Activated T-cell treated with anti-CD3 and anti-CD28 coated beads, Interleukin-2, amount 50 U/mL, for 24 hours (primary cell): ENCODE measurements at regions not wholly inside any gene's neighbourhood (a gene's known extent, or its start where the extent isn't known, plus 50 kb on each side); places are given as distances from the start of the nearest gene placed in this dataset.

Experiments used
- DNase-seq: peaks from one replicate; pipeline ENCODE4 v3.0.0-alpha.2; 2020
- H3K27ac Mint-ChIP-seq: 2 replicates; pipeline ENCODE4 v1.8.0; 2020; ENCODE audit warnings: mild to moderate bottlenecking, mixed read lengths
- H3K27me3 Mint-ChIP-seq: 2 replicates; pipeline ENCODE4 v1.8.0; 2020; ENCODE audit warnings: mixed read lengths
- H3K36me3 Mint-ChIP-seq: 2 replicates; pipeline ENCODE4 v1.8.0; 2020; ENCODE audit warnings: low read depth, mixed read lengths
- H3K4me1 Mint-ChIP-seq: 2 replicates; pipeline ENCODE4 v1.8.0; 2020; ENCODE audit warnings: low read depth, mixed read lengths
- H3K4me3 Mint-ChIP-seq: 2 replicates; pipeline ENCODE4 v1.8.0; 2020; ENCODE audit warnings: mild to moderate bottlenecking, moderate library complexity, mixed read lengths
- H3K9me3 Mint-ChIP-seq: 2 replicates; pipeline ENCODE4 v1.8.0; 2020; ENCODE audit warnings: mixed read lengths

DNA sequence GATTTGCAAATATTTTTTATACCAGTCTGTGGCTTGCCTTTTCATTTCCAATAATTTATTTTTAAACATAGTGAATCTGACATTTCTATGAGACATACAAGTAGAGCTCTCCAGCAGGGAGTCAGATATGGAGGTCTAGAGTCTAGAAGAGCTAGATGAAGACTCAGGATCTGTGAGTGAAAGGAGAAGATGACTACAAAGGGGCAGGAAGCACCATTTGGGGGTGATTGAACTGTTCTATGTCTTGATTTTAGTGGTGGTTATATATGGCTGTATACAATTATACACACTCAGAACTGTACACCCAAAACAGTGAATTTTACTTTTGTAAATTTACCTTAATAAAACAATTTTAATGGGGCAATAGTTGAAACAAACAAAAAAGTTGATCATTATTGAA lies 127.9 kb upstream of the BACH2 start:
- no peaks in the 10 kb centered on the region for H3K27me3 Mint-ChIP-seq
- H3K27ac Mint-ChIP-seq: peak overlapping the region; percentile 98
- peak overlapping the region; percentile 1 for H3K4me3 Mint-ChIP-seq
- H3K4me1 Mint-ChIP-seq: peaks cover 42% of the 10 kb centered on the region
- peaks cover 22% of the 10 kb centered on the region for H3K9me3 Mint-ChIP-seq
- DNase-seq: no peak
- peaks cover 6% of the 10 kb centered on the region for H3K36me3 Mint-ChIP-seq

- Mint-ChIP-seq H3K36me3 (peaks cover 6% of the 10 kb centered on the region), H3K4me1 (peaks cover 39% of the 10 kb centered on the region), H3K27ac (no peak overlapping the region), H3K27me3 (no peaks in the 10 kb centered on the region), H3K9me3 (peaks cover 13% of the 10 kb centered on the region), H3K4me3 (no peak overlapping the region)
- DNase-seq: no peak
Measured at GRCh38 chr6:90421666-90422065, 125.0 kb upstream of the BACH2 start.

DNA sequence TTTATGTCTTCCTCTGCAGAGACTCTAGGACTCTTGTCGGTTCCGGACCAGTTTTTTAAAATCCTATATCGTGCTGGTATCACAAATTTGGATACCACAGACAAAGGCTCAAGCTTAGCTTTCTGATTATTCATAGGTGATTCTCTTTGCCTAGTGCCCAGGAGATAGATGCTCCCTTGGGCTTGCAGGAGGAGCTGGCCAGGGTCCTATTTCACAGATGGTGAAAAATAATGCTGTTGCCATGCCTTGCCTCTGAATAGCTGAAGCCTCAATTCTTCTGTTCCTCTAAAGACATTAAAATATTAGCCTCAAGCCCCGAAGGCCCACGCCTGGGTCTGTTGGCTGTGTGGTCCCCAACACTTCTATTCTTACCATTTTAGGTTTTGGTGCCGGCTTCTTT lies 123.9 kb upstream of the BACH2 start:
- no peak for DNase-seq
- Mint-ChIP-seq H3K36me3 (peaks cover 6% of the 10 kb centered on the region), H3K27me3 (no peaks in the 10 kb centered on the region), H3K9me3 (peaks cover 13% of the 10 kb centered on the region), H3K27ac (no peak overlapping the region), H3K4me1 (peaks cover 36% of the 10 kb centered on the region), H3K4me3 (no peak overlapping the region)

- Mint-ChIP-seq H3K9me3 (no peaks in the 10 kb centered on the region), H3K4me3 (no peak overlapping the region), H3K27ac (no peak overlapping the region), H3K4me1 (peaks cover 39% of the 10 kb centered on the region), H3K36me3 (no peaks in the 10 kb centered on the region), H3K27me3 (no peaks in the 10 kb centered on the region)
- no peak for DNase-seq
Measured at GRCh38 chr6:90417385-90417784, 120.7 kb upstream of the BACH2 start.

DNA sequence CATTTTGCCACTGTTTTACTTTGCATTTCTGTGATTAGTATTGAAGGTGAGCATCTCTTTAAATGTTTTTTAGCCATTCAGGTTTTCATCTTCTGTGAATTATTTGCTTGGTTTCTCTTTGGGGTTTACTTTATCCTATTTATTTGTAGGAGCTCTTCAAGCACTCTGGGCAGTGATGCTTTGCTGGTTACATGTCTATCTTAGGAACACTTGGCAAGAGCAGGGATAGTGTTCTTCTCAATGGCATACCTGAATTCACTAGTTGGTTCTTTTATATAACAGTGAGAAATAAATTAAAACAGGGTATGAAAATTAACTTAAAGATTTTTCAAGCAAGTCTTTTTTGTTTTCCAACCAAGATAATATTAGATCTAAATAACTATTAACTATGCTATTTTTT lies 119.7 kb upstream of the BACH2 start:
- no peak overlapping the region for H3K27ac Mint-ChIP-seq
- H3K36me3 Mint-ChIP-seq: no peaks in the 10 kb centered on the region
- H3K4me1 Mint-ChIP-seq: peaks cover 48% of the 10 kb centered on the region
- H3K4me3 Mint-ChIP-seq: no peak overlapping the region
- no peaks in the 10 kb centered on the region for H3K9me3 Mint-ChIP-seq
- no peaks in the 10 kb centered on the region for H3K27me3 Mint-ChIP-seq
- no peak for DNase-seq

GRCh38 chr6:90415178-90415577 lies 118.5 kb upstream of the BACH2 start:
- Mint-ChIP-seq H3K9me3 (no peaks in the 10 kb centered on the region), H3K27ac (peak overlapping the region; percentile 68), H3K4me3 (peak overlapping the region; percentile 9), H3K4me1 (peaks cover 57% of the 10 kb centered on the region), H3K36me3 (no peaks in the 10 kb centered on the region), H3K27me3 (no peaks in the 10 kb centered on the region)
- DNase-seq: no peak

- H3K36me3 Mint-ChIP-seq: no peaks in the 10 kb centered on the region
- no peak for DNase-seq
Measured at GRCh38 chr6:90414352-90414751, 117.7 kb upstream of the BACH2 start.

GRCh38 chr6:90413867-90414266 lies 117.2 kb upstream of the BACH2 start:
- DNase-seq: peak; percentile 78
- H3K4me1 Mint-ChIP-seq: peaks cover 69% of the 10 kb centered on the region
- no peaks in the 10 kb centered on the region for H3K9me3 Mint-ChIP-seq
- peak overlapping the region; percentile 70 for H3K4me3 Mint-ChIP-seq
- H3K27ac Mint-ChIP-seq: peak overlapping the region; percentile 90
- H3K36me3 Mint-ChIP-seq: no peaks in the 10 kb centered on the region
- H3K27me3 Mint-ChIP-seq: no peaks in the 10 kb centered on the region

More at GRCh38 chr6:90414352-90414751, 117.7 kb upstream of the BACH2 start:
- Mint-ChIP-seq H3K9me3 (no peaks in the 10 kb centered on the region), H3K27ac (peak overlapping the region; percentile 90), H3K27me3 (no peaks in the 10 kb centered on the region), H3K4me1 (peaks cover 64% of the 10 kb centered on the region), H3K4me3 (peak overlapping the region; percentile 70)

DNA sequence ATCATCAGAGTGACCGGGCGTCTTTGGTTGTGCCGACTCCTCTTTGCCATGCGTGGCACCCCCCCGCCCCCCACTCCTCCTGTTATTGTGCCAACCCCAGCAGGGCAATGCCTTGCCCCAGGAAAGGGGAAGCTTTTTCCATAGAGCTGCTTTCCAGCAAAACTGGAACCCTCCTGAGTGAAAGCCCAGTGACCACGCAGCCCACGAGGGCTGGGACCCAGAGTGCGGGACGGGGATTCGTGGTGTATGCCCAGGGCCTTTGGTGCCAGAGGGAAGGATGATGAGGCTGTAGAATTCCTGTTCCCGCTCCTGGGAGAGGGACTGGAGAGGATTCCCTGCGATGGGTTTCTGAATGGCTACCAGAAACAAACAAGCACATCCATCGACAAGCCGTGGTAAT lies 116.8 kb upstream of the BACH2 start:
- Mint-ChIP-seq H3K9me3 (no peaks in the 10 kb centered on the region), H3K4me1 (peaks cover 71% of the 10 kb centered on the region), H3K27me3 (no peaks in the 10 kb centered on the region)

GRCh38 chr6:90412538-90413369 lies 116.1 kb upstream of the BACH2 start:
- Mint-ChIP-seq H3K27ac (peak overlapping the region; percentile 90), H3K4me3 (peak overlapping the region; percentile 28), H3K9me3 (no peaks in the 10 kb centered on the region), H3K36me3 (no peaks in the 10 kb centered on the region), H3K27me3 (no peaks in the 10 kb centered on the region), H3K4me1 (peaks cover 72% of the 10 kb centered on the region)
- DNase-seq: peak; percentile 45

More for the DNA sequence above, 116.8 kb upstream of the BACH2 start:
- H3K4me3 Mint-ChIP-seq: peak overlapping the region; percentile 70
- H3K36me3 Mint-ChIP-seq: no peaks in the 10 kb centered on the region
- no peak for DNase-seq
- peak overlapping the region; percentile 90 for H3K27ac Mint-ChIP-seq

GRCh38 chr6:90411292-90411781 lies 114.7 kb upstream of the BACH2 start:
- Mint-ChIP-seq H3K36me3 (no peaks in the 10 kb centered on the region), H3K4me1 (peaks cover 85% of the 10 kb centered on the region), H3K27me3 (no peaks in the 10 kb centered on the region), H3K27ac (peak overlapping the region; percentile 90), H3K9me3 (no peaks in the 10 kb centered on the region), H3K4me3 (no peak overlapping the region)
- DNase-seq: peak; percentile 68

DNA sequence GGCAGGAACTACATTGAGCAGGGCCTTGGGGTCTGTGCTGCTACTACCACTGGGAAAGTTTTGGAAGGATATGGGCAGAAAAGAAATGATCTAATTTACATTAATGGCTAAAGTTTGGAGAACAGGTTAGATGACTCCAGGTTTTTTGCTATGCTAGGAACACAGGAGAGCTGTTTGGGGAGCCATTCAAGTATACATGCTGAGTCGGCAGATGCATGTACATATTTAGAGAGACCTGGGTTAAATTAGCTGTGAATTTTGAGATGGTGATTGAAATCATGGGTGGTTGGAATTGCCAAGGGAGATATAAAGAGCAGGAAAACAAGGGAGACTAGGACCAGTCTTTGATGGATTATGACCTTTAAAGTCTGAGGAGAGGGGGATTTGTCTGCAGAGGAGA lies 113.1 kb upstream of the BACH2 start:
- Mint-ChIP-seq H3K27me3 (no peaks in the 10 kb centered on the region), H3K36me3 (no peaks in the 10 kb centered on the region), H3K27ac (peak overlapping the region; percentile 9), H3K4me3 (no peak overlapping the region), H3K9me3 (no peaks in the 10 kb centered on the region), H3K4me1 (peaks cover 84% of the 10 kb centered on the region)
- DNase-seq: no peak

DNA sequence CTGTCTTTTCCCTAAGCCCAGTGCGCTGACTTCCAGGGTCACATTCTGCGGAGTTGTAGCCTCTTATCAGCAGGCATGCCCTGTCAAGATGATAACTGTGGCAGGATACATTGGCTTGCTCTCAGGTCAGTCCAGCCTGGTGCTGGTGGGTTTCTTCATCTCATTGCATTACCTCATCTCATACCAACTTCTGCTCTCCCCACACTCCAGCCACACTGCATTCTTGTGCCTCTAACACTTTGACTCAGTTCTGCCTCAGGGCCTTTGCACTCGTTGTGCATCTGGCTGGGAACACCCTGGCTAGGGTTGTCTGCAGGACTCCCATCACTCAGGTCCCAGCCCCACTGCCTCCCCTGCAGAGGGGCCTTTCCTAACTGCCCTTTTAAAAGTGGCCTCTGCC lies 110.3 kb upstream of the BACH2 start:
- peaks cover under 1% of the 10 kb centered on the region for H3K9me3 Mint-ChIP-seq
- peak overlapping the region; percentile 83 for H3K27ac Mint-ChIP-seq
- no peaks in the 10 kb centered on the region for H3K27me3 Mint-ChIP-seq
- no peaks in the 10 kb centered on the region for H3K36me3 Mint-ChIP-seq
- H3K4me1 Mint-ChIP-seq: peaks cover 80% of the 10 kb centered on the region
- no peak overlapping the region for H3K4me3 Mint-ChIP-seq
- no peak for DNase-seq

DNA sequence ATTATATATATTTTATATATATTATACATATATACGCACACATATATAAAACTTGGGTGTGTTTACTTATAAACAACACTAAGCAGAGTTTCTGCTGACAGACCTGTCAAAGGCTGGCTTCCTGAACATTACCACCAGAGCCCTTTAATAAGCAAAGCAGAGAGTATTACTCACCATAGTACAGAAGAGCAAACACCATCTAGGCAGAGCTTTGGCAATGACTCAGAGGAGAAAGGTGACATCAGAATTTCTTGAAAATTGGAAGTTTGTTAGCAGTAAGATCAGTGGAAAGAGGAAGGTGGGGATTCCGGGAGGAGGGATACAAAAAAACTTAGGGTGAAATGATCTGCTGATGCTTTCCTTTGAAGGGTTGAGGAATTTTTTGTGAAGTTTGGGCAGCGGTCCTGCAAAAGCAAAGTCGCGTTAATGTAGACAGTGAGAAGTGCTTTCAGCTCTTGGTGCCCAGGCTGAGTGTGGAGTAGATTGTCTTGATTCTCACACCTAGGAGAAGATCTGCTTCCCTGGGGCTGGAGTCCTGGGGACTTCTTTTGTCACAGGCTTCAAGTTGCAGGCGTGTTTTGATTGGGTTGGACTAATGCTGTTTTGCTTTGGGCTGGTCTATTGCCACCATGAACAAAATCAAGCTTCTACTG lies 109.6 kb upstream of the BACH2 start:
- Mint-ChIP-seq H3K4me3 (peak overlapping the region; percentile 3), H3K4me1 (peaks cover 80% of the 10 kb centered on the region), H3K36me3 (no peaks in the 10 kb centered on the region), H3K9me3 (peaks cover 2% of the 10 kb centered on the region), H3K27me3 (no peaks in the 10 kb centered on the region), H3K27ac (peak overlapping the region; percentile 83)
- DNase-seq: no peak
